Kidney (tissue), 13 donors: ENCODE measurements at regions not wholly inside any gene's neighbourhood (a gene's known extent, or its start where the extent isn't known, plus 50 kb on each side); places are given as distances from the start of the nearest gene placed in this dataset.

ENCODE experiments used
- DNase-seq, 5 donors: peaks; one replicate each; pipeline ENCODE4 v3.0.0-alpha.2; 2013 to 2020
- FAIRE-seq: peaks from 2 replicates; lab custom pipeline; 2012; peaks lifted over from hg19 to GRCh38; lab: Jason Lieb, UNC
- H3K27ac ChIP-seq, 2 donors: one replicate each; pipeline ENCODE4 v1.7.0; 2013; ENCODE audit warnings: low read depth in 2 of 2, low read length in 2 of 2, inconsistent platforms in 1 of 2
- H3K27me3 ChIP-seq: one replicate; pipeline ENCODE4 v1.7.1; 2013; ENCODE audit warnings: low read length, inconsistent platforms; ENCODE audit not compliant: control insufficient read depth, insufficient read depth
- H3K36me3 ChIP-seq, 3 donors: one replicate each; pipeline versions ENCODE4 v1.7.0 to v1.7.1; 2013; ENCODE audit warnings: low read length in 3 of 3, control low read depth in 1 of 3, inconsistent platforms in 1 of 3; ENCODE audit not compliant: insufficient read depth in 3 of 3, control insufficient read depth in 2 of 3
- H3K4me1 ChIP-seq, 3 donors: one replicate each; pipeline versions ENCODE4 v1.7.0 to v1.7.1; 2013; ENCODE audit warnings: low read length in 3 of 3, inconsistent platforms in 1 of 3, low read depth in 1 of 3; ENCODE audit not compliant: control insufficient read depth in 2 of 3, insufficient read depth in 2 of 3
- H3K4me3 ChIP-seq, 3 donors: one replicate each; pipeline versions ENCODE4 v1.7.0 to v1.8.1; 2013; ENCODE audit warnings: low read length in 3 of 3, control low read depth in 1 of 3, inconsistent platforms in 1 of 3
- H3K9ac ChIP-seq, 3 donors: one replicate each; pipeline versions ENCODE4 v1.7.0 to v1.7.1; 2013; ENCODE audit warnings: low read length in 3 of 3, control low read depth in 1 of 3, inconsistent platforms in 1 of 3
- H3K9me3 ChIP-seq, 3 donors: one replicate each; pipeline versions ENCODE4 v1.7.0 to v1.7.1; 2013; ENCODE audit warnings: low read length in 3 of 3, control low read depth in 1 of 3, inconsistent platforms in 1 of 3; ENCODE audit not compliant: control insufficient read depth in 2 of 3, insufficient read depth in 1 of 3
- CTCF ChIP-seq: IDR thresholded peaks from 3 replicates; pipeline ENCODE4 v1.5.1; 2012; ENCODE audit warnings: mild to moderate bottlenecking, moderate library complexity, borderline replicate concordance; ENCODE audit not compliant: insufficient read depth; ENCODE audit errors: extremely low read depth
- intact Hi-C: fragments of 100-400 bp; cut with DNase I; formaldehyde crosslinking; loops from one replicate; pipeline ENCODE4 v1.11.1; 2022
- donor health status: control.
- donor health status: control.
- donor health status: control.
- donor health status: control.
- donor health status: control.
- donor health status: DM: yes; HTN: yes; CAD: no.
- donor health status: Normal renal cell carcinoma (clear cell type).

- H3K4me1 ChIP-seq: no peaks in the 10 kb centered on the region
- no peak overlapping the region for H3K9ac ChIP-seq
- peaks cover 0 to 2% (median 0%) of the 10 kb centered on the region in 3 donors for H3K9me3 ChIP-seq
- FAIRE-seq (no peak), DNase-seq (no peak)
- intact Hi-C loops: no loop called here
- TF ChIP-seq CTCF: no peak
- H3K27me3 ChIP-seq: no peaks in the 10 kb centered on the region
- no peak overlapping the region for H3K4me3 ChIP-seq
- no peak overlapping the region for H3K27ac ChIP-seq
- H3K36me3 ChIP-seq: no peaks in the 10 kb centered on the region
Observed at GRCh38 chr14:87233806-87234384, 759.1 kb downstream of the GALC start.

GRCh38 chr14:87233266-87233665 lies 759.7 kb downstream of the GALC start:
- no peaks in the 10 kb centered on the region for H3K36me3 ChIP-seq
- DNase-seq (peak in 1 of 5 donors; percentile 15), FAIRE-seq (no peak)
- H3K4me1 ChIP-seq: no peaks in the 10 kb centered on the region
- no peak overlapping the region for H3K9ac ChIP-seq
- intact Hi-C loops: no loop called here
- no peaks in the 10 kb centered on the region for H3K27me3 ChIP-seq
- no peak for TF ChIP-seq CTCF
- peaks cover 0 to 2% (median 0%) of the 10 kb centered on the region in 3 donors for H3K9me3 ChIP-seq
- H3K4me3 ChIP-seq: no peak overlapping the region
- H3K27ac ChIP-seq: no peak overlapping the region

- Histone ChIP-seq H3K4me1 (no peaks in the 10 kb centered on the region), H3K27me3 (no peaks in the 10 kb centered on the region), H3K4me3 (no peak overlapping the region), H3K9ac (no peak overlapping the region), H3K9me3 (peaks cover 0 to 2% (median 0%) of the 10 kb centered on the region in 3 donors), H3K27ac (no peak overlapping the region), H3K36me3 (no peaks in the 10 kb centered on the region)
- DNase-seq (no peak), FAIRE-seq (no peak)
- intact Hi-C loops: no loop called here
- TF ChIP-seq CTCF: no peak
Observed at GRCh38 chr14:87231336-87232026, 761.5 kb downstream of the GALC start.
